Fibroblast of villous mesenchyme (primary cell): ENCODE measurements at regions not wholly inside any gene's neighbourhood (a gene's known extent, or its start where the extent isn't known, plus 50 kb on each side); places are given as distances from the start of the nearest gene placed in this dataset.
"Not testable (repeated sequence)": the region's sequence is repeated elsewhere in the genome, so short reads cannot be mapped to it uniquely, and the experiment has no call there.

ENCODE experiments used
- DNase-seq: peaks from one replicate; pipeline ENCODE4 v3.0.0-alpha.2; 2010; ENCODE audit warnings: low read depth
- H3K4me3 ChIP-seq: 2 replicates; pipeline ENCODE4 v1.5.1; 2011; ENCODE audit warnings: low read depth, mild to moderate bottlenecking, low read length
- CTCF ChIP-seq: IDR thresholded peaks from 2 replicates; pipeline ENCODE4 v1.5.1; 2012; ENCODE audit warnings: low read depth, mild to moderate bottlenecking, low read length; ENCODE audit not compliant: insufficient read depth

- TF ChIP-seq CTCF, result no peak
- H3K4me3 ChIP-seq, result no peak overlapping the region
- no peak for DNase-seq
Observed at GRCh38 chr19:28541602-28542393, 671.2 kb downstream of the UQCRFS1 start.

- H3K4me3 ChIP-seq, result no peak overlapping the region
- no peak for TF ChIP-seq CTCF
- no peak for DNase-seq
Observed at GRCh38 chr19:28541029-28541428, 671.9 kb downstream of the UQCRFS1 start.

GRCh38 chr19:28540385-28540784 is 672.6 kb downstream of the UQCRFS1 start:
- not testable (repeated sequence) for H3K4me3 ChIP-seq, DNase-seq

GRCh38 chr19:28539759-28540158 is 673.2 kb downstream of the UQCRFS1 start:
- TF ChIP-seq CTCF, result no peak
- no peak for DNase-seq
- no peak overlapping the region for H3K4me3 ChIP-seq

GRCh38 chr19:28538579-28538978 is 674.4 kb downstream of the UQCRFS1 start:
- DNase-seq, H3K4me3 ChIP-seq: not testable (repeated sequence)

- no peak for TF ChIP-seq CTCF
- no peak for DNase-seq
- no peak overlapping the region for H3K4me3 ChIP-seq
Observed at GRCh38 chr19:28537896-28538295, 675.1 kb downstream of the UQCRFS1 start.

- no peak for DNase-seq
Observed at GRCh38 chr19:28537079-28537478, 675.9 kb downstream of the UQCRFS1 start.

More at GRCh38 chr19:28537079-28537478, 675.9 kb downstream of the UQCRFS1 start:
- TF ChIP-seq CTCF, result no peak
- no peak overlapping the region for H3K4me3 ChIP-seq
